ENCODE measurements at regions not wholly inside any gene's neighbourhood (a gene's known extent, or its start where the extent isn't known, plus 50 kb on each side); places are given as distances from the start of the nearest gene placed in this dataset.
"Not testable (repeated sequence)": the region's sequence is repeated elsewhere in the genome, so short reads cannot be mapped to it uniquely, and the experiment has no call there.

DNA sequence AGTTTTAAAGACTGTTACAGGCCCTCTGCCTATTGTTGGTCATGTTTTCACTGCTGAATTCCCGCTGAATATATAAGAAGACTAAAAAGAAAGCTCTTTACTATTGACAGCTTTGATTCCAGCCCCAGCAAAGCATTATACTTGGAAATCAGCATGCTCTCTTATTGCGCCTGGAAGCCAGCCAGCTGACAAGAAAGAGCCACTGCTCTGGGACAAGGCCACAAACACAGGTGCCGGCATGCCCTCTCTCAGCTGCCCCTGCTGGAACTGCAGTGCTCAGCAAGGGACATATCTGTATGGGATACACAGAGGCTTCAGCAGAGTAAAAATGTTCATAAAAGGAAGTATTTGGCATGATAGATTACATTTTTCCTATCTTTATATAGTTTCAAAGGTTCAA is 523.9 kb downstream of the ADRA2A start:
- no peak for DNase-seq

DNA sequence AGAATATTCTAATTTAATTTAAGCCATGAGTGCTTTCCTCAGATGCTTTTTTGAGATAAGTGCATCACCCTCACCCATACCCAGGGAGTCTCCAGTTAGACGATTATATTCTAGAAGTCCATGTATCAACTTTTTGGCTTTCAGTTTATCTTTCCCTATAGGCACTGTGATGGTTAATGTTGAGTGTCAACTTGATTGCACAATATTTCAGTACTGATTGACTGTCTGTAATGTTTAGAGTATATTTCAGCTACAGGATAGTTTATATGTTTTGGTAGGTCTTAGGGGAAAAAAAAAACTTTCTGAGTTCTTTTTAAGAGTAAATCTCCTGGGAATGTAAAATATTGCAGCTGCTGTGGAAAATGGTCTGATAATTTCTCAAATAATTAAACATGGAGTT is 535.4 kb downstream of the ADRA2A start:
- no peak for DNase-seq

DNA sequence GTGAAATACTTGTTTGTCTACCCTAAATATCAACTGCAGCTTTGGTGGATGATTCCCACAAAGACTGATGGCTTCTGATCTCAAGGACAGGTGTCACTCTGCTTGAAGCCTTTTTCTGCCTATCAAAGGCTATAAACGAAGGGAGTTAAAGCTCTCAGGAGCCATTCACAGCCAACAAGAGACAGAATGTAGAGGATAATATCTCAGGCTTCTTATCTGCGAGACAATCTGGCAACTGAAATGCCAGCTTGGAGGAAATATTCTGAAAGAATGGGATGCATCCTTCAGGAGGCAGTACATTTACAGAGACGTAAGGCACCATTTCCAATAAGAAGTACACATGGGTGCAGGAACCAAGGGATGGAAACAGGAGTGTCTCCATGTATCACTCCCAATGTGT is 549.4 kb downstream of the GPAM start:
- no peak for DNase-seq

DNA sequence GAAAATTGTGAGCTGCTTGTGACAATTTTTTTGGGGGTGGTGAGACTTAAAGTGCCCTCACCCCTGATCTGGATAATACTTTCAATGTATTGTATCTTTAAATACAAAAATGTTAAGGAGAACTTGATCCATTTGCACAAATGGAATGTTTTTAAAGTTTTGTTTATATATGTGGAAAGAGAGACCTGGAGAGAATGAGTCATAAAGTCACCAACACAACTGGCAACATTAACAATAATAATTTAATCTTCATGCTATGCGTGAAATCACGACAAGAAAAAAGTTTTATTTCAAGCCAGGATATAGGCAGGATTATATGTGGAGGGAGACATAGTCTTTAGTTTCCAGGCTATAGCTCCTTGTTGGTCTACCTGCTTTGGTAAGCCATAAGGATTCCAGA is 537.5 kb downstream of the GPAM start:
- no peak for DNase-seq

DNA sequence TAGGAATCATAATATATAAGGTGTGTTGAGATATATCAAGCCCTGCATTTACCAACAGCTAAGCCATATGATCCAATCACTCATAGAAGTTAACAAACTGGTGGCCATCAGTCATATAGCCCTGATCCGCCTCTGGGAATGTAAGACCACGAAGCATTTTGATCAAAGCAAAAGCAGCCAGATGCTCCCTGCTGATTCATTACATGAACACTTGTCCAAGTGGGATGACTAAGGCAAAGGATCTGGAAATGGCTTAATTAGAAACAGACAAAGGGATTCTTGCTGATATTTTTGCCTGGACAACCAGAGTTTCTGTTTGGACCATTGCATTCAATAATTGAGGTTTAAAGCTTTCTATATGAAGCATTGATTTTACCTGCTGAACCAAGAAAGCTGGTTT is 535.5 kb downstream of the GPAM start:
- no peak for DNase-seq

DNA sequence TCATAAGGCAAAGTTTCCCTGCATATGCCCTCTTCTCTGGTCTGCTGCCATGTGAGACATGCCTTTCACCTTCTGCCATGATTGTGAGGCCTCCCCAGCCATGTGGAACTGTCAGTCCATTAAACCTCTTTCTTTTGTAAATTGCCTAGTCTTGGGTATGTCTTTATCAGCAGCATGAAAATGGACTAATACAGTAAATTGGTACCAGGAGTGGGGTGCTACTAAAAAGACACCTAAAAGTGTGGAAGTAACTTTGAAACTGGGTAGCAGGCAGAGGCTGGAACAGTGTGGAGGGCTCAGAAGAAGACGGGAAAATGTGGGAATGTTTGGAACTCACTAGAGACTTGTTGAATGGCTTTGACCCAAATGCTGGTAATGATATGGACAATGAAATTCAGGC is 534.5 kb downstream of the GPAM start:
- not testable (repeated sequence) for DNase-seq

DNA sequence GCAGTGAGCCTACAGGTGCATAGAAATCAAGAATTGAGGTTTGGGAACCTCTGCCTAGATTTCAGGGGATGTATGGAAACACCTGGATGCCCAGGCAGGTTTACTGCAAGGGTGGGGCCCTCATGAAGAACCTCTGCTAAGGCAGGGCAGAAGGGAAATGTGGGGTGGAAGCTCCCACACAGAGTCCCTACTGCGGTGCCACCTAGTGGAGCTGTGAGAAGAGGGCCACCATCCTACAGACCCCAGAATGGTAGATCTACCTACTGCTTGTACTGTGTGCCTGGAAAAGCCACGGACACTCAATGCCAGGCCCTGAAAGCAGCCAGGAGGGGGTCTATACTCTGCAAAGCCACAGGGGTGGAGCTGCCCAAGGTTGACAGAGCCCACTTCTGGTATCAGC is 533.5 kb downstream of the GPAM start:
- DNase-seq = no peak

DNA sequence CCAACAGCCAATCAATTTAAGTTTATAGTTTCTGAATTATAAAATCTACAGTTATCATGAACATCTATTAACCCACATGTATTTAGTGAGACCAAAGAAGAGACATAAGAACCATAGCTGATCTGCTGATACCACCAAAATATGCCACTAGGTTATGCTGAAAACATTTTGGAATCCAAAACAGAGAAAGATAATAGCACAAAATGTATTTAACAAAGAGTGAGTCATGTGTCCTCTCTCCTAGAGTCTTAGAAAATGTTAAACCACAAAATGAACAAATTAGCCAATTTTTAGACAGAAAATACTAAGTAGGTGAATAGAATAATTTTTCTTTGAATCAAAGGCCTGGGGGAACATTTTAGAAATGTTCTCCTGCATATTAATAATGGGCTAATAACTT is 527.5 kb downstream of the GPAM start:
- DNase-seq = no peak

DNA sequence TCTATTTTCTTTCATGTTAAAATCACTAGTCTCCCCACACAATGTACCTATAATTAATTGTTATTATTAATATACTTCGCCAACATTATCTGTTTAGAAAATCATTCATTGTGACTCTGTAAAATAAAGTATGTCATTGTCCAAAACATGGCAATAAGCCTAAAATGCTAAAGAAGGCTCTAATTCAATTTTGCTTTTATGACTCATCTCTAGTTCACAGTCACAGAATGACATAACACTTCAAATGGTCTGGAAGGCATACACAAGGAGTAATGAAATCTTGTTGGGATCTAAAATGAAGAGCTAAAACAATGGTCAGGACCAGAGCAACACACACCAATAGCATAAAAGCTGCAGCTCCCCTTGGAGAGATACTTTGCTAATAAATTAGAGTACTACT is 505.8 kb downstream of the GPAM start:
- DNase-seq = no peak

DNA sequence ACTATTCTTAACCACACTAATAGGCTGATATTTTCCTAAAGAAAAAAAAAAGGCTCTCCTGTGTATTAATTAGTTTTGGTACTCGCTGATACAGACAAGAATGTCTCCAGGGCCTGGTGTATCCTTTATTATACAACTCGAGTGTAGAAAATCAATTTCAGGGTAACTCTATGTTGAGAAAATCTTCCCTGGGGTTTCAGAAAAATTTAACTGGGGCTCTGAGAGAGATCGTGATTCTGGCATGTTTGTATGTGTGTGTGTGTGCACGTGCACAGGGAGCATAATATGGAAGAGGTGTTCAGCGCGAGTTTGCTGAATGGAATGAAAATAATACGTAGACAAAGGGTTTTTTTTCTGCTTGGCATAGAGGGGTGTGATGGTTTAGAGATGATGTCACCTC is 496.8 kb downstream of the GPAM start:
- no peak for DNase-seq

DNA sequence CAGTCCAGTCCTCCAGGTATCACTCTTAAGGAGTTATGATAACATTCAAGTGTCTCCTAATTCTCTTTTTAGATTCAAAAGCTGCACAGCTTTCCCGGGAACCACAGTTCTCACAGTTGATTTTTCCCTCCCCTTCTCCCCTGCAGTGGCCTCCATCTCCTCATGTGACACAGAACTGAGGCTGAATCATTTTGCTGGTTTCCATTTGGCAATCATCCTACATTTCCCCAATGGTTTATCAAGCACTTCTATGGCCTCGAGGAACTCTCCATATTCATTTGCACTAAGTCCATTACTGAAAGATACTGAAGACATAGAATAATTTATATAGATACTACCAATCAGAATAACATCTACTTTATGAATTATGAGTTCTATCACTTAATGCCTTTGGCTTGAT is 484.9 kb downstream of the GPAM start:
- DNase-seq = no peak

DNA sequence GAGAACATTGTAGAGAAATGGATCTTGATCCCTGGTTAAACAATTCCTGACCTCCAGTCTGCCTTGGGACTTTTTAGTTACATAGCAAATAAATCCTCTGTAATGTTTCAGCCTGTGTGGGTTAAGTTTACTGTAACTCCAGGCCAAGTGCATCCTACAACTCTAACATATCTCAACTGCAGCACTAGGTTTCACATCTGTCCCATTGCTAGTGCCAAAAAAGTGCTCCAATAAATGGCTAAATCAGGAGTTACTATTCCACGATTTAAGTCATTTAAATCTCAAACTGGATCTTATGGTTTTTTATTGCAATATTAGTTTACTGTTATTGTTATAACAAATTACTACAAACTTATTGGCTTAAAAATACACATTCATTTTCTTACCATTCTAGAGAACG is 479.6 kb downstream of the GPAM start:
- DNase-seq = no peak

DNA sequence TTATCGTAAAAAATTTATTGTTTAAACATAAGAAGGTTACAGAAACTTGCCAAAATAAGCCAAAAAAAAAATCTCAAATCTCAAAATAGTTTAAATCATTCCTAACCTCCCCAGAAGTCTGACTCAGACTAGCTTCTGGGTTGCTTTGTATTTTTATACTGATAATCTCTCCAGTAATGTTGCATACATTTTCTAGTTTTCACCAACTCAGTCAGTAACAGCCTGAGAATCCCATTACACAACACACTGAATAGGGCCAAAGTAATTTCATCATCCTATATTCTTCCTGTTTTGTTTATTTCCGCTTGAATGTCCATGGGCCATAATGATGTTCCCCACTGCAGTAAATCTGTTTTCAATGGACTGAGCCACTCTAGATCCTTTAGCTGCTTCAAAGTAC is 478.5 kb downstream of the GPAM start:
- no peak for DNase-seq

DNA sequence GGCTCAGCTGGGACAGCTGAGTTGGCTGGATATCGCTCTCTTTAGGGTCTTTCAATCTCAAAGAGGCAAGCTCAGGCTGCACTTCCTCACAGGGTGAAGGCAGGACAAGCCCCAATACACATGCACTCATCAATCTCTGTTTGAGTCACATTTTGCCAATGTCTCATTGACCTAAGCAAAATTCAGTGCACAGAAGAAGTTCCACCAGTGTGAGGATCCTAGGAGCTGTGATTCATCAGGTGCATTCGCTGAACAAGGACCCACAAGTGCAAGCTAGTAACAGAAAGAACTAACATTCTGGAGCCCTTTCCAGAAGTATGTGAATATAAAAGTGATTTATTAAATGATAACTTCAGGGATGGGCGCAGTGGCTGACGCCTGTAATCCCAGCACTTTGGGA is 477.2 kb downstream of the GPAM start:
- DNase-seq = no peak

DNA sequence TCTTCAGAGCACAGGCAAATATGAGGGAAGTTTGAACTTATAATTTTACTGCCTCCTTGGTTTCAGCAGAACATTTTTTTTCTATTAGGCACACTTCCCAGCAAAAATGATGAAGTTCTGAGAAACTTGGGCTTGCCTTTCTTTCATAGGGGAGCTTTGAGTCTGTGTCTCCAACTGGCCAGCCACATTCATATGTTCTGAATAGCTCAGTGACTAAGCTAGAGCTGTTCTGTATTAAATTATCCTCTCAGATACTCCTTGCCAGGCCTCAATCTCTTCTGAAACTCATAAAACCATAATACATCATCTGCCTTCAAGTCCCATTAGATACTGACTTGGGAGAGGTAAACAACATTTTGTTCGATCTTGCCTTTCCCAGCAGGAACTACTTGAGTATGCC is 476.5 kb downstream of the GPAM start:
- no peak for DNase-seq

DNA sequence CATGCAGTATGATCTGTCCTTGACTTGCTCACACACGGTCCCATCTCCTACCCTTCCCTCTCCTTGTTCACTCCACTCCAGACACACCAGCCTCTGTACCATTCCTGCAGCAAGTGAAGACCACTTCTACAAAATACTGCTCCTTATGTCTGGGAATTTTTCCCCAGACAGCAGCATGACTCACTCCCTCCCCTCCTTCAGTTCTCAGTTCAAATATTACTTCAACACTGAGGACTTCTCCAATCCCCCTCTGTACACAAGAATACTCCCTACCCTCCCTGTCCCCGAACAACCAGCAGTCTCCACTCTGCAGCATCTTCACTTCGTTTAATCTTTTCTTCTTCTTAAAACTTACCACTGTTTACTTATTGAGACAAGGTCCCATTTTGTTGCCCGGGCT is 474.0 kb downstream of the GPAM start:
- no peak for DNase-seq

DNA sequence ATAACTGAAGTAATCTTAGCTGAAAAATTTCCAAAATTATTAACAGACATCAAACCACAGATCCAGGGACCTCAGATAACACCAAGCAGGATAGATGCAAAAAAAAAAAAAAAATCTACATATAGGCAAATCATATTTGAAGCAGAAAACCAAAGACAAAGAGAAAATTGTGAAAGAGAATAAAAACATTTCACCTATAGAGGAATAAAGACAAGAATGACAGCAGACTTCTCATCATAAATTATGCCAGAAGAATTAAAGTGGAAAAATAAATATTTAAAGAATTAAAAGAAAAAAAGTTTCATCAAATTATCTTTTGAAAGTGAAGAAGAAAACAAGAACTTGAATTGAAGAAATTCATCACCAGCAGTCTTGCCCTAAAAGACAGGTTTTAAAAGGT is 467.5 kb downstream of the GPAM start:
- no peak for DNase-seq

DNA sequence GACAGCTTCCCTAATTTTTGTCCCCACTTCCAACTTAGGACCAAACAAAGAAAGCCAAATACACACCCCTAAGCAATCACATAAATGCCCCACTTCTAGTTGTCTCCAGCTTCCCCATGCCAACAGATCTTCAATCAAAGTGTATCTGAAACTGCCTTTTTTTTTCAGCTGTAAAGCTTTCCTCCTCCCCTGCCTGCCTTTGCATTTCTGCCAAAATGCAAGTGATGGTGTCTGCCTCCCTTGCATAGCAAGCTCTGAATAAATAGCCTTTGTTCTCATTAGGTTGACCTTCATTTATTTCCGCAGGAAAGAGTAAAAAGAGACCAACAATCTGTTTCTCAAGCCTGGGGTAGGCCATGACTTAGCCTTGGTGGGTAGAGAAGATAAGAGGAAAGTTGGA is 459.4 kb downstream of the GPAM start:
- DNase-seq = no peak

DNA sequence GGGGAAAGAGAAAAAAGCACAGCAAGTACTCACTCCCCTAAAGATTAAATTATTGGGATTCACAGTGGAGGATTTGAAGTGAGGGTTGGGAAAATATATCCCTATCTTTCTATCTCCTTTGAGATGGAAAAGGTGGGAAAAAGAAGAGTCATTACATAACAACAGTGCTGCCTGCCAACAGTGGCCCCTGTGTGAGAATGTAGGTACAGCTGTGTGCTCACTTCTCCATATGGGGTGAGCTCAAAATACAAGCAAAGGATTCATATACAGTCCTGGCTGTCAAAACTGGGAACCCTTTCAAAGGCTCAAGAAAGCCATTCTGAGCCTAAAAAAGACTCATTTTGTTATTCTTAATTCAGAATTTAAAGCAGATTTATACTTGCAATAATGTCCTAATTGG is 458.5 kb downstream of the GPAM start:
- DNase-seq = no peak

DNA sequence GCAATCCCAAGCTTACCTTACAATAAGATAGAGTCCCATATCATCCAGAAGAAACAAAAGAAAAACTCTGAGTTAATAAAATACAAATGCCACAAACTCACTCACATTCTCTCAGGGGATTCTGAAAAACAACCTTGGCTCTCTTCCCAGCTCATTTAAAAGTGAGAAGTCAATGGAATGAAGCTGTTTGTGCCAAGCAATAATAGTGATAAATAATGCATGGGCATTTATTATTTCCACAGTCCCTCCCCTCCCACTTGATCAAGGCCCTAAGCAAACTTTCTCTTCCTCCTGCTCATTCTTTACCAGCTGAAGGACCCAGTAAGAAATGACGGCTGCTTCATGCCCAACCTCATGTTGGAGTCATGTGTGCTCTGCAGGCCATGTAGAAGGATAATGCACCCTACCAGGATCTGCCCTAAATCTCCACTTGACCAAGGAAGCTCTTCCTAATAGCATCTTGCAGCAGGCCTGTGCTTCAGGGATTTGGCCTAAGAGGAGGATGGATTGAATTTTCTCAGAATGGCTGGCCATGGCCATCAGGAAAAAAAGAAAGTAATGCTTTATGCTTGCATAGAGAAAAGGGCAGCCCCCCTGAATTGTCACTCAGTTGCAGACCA is 451.3 kb downstream of the GPAM start:
- DNase-seq = no peak

DNA sequence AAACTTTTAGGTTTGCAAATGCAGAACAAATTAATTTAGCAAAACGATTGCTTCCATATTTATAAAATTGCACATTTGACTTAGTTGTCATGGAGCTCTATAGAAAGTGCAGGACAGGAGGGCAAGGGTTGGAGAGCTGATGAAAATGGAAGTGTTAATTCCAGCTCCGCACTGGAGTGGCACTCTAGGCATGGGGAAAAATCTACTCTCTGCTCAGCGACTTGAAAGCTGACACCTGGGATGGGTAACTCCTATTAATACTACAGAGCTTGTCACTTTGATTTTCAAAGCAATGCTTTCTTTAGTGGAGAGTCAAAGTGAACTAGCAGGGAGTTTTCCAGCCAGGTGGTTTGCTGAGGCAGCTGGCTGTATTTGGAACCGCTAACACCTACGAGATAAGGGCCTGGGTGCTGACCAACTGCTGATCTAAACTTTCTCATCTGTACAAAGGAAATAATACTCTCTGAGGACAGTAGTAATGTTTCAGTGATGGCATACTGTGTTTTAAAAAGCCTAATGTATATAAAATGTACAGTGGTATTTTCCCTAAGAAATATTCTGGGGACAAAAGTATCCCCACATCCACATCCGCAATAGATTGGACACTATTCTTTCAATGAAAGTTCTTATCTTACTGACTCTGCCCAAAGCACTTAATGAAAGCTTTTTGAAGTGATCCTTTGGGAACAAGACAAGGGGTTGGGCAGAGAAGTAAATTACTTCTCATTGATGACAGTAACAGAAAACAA is 444.3 kb downstream of the GPAM start:
- no peak for DNase-seq

DNA sequence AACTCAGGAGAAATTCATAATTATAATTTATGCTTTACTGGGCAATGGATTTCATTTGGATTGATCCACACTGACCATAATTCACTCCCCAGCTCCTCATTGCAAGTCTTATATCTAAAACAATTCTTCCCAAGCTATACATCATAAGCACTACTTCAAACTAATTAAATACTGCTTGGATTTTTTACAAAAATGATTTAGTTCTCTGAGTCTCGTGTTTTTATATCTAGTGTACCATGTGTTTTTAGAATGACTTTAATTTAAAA is 443.8 kb downstream of the GPAM start:
- DNase-seq = no peak

DNA sequence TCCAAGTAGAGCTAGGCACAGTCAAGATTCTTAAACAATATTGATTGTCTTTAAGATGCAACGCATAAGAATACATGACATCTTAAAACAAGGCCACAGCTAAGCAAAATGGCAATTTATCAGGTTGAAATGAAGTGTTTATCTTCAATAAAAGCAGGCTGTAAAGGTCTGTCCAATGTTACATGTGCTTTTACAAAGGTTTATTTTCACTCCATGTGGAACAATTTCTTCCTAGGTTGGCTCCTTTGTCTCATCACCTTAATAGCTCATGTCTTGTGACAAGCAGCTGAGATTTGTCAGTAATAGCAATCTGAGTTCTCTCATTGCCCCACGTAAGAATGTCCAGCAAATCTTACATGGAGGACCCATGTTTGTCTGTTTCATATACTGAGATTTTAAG is 437.6 kb downstream of the GPAM start:
- no peak for DNase-seq

DNA sequence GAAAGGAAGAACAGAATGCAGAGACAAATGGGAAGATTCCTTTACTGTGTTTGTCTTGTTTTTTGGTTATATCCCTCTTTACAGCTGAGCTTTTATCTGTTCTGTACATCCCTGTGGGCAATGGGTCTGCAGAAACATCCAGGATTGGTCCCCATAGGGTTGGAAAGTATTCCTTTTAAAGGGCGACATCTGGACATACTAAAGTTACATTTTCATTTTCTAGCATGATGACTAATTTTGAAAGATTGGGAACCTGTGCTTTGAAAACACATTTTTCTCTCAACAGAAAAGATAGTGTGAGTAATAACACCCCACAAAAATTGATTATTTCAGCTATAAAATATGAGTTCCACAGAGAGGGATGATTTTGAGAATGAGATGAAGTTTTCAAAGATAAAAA is 435.8 kb downstream of the GPAM start:
- DNase-seq = no peak

DNA sequence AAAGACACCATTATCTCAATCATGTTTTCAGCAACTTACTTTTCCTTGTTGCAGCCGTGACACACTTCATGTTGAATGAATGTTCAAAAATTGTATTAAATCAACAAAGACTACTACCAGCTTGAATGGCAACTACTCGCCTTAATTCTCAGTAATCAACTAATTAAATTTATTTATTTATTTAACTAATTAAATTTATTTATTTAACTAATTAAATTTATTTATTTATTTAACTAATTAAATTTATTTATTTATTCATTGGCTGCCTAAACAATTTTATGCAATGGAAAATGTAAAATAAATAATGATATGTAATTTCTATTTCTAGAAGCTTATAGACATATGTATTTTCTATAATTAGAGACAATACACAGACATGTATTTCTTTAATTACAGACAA is 435.4 kb downstream of the GPAM start:
- DNase-seq = no peak

All from activated naive CD4-positive, alpha-beta T cell treated with Interleukin-2 at 50 U/mL for 16 hours (primary cell).